DND-41 (cell line): ENCODE measurements at regions not wholly inside any gene's neighbourhood (a gene's known extent, or its start where the extent isn't known, plus 50 kb on each side); places are given as distances from the start of the nearest gene placed in this dataset.
"Not testable (repeated sequence)": the region's sequence is repeated elsewhere in the genome, so short reads cannot be mapped to it uniquely, and the experiment has no call there.

Experiments used
- CTCF ChIP-seq: IDR thresholded peaks from 2 replicates; pipeline ENCODE4 v1.5.1; 2012; ENCODE audit warnings: borderline replicate concordance, low read length, moderate library complexity, mild to moderate bottlenecking; ENCODE audit not compliant: poor library complexity, severe bottlenecking; ENCODE audit errors: extremely low read depth
- EZH2 ChIP-seq: IDR thresholded peaks from 3 replicates; pipeline ENCODE4 v1.6.1; 2012; ENCODE audit warnings: borderline replicate concordance, low read depth, mild to moderate bottlenecking, moderate library complexity, low read length, inconsistent platforms; ENCODE audit not compliant: severe bottlenecking

GRCh38 chr3:75434913-75435793, 229.0 kb upstream of the FRG2C start:
- TF ChIP-seq CTCF, EZH2: not testable (repeated sequence)
